ENCODE measurements at regions not wholly inside any gene's neighbourhood (a gene's known extent, or its start where the extent isn't known, plus 50 kb on each side); places are given as distances from the start of the nearest gene placed in this dataset.

DNA sequence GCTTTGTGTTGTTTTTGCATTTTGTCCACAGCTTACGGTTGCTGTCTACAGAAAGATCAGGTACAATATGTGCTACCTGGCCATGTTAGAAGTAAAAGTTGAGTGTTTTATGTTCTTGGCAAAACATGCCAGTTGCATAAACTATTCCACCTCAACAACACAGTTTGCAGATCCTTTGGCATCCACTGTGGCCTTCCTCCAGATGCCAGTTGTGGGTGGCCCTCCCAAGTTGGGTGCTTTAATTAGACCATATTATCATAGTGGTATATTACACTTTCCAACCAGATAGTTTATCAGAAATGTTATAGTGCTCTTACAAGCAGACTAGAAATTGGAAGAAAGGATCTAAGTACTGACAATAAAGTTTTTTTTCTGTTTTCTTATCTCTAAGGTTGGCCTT, 386.9 kb upstream of the KCNN2 start:
- Histone ChIP-seq H3K36me3 (ENCODE audit: control insufficient read depth, insufficient read depth, low read length, severe bottlenecking) (no peaks in the 10 kb centered on the region), H3K9ac (ENCODE audit: low read length) (no peak overlapping the region), H3K4me3 (ENCODE audit: low read length) (no peak overlapping the region), H3K4me1 (ENCODE audit: control insufficient read depth, insufficient read depth, low read length) (no peaks in the 10 kb centered on the region), H3K27me3 (replicated peaks; ENCODE audit: control insufficient read depth, insufficient read depth, low read length) (no peaks in the 10 kb centered on the region), H3K9me3 (ENCODE audit: control insufficient read depth, low read length) (no peaks in the 10 kb centered on the region)
- DNase-seq (ENCODE audit: low read depth): no peak

DNA sequence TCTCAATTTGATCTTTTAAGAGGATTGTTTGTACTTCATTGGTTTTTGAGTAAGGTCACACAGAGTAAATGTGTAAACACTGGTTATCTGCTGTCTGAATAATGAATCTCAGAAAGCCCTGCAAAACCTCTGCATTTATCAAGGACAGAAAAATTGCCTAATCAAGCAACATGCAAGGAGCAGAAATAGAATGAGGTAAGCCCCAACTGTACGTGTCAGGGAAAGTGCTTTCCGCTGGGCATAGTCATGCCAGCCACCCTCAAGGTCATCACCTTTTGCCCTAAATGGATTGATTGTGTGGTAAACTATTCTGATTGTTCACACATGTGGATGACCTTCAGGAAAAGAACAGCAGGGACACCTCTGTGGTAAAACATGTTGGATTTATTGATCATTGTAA, 376.9 kb upstream of the KCNN2 start:
- DNase-seq (ENCODE audit: low read depth): no peak
- Histone ChIP-seq H3K4me1 (ENCODE audit: control insufficient read depth, insufficient read depth, low read length) (no peaks in the 10 kb centered on the region), H3K9ac (ENCODE audit: low read length) (no peak overlapping the region), H3K9me3 (ENCODE audit: control insufficient read depth, low read length) (no peaks in the 10 kb centered on the region), H3K36me3 (ENCODE audit: control insufficient read depth, insufficient read depth, low read length, severe bottlenecking) (no peaks in the 10 kb centered on the region), H3K4me3 (ENCODE audit: low read length) (no peak overlapping the region), H3K27me3 (replicated peaks; ENCODE audit: control insufficient read depth, insufficient read depth, low read length) (no peaks in the 10 kb centered on the region)

GRCh38 chr5:113985505-113985904, 376.4 kb upstream of the KCNN2 start:
- Histone ChIP-seq H3K4me3 (ENCODE audit: low read length) (no peak overlapping the region), H3K9ac (ENCODE audit: low read length) (no peak overlapping the region), H3K4me1 (ENCODE audit: control insufficient read depth, insufficient read depth, low read length) (no peaks in the 10 kb centered on the region), H3K36me3 (ENCODE audit: control insufficient read depth, insufficient read depth, low read length, severe bottlenecking) (no peaks in the 10 kb centered on the region), H3K9me3 (ENCODE audit: control insufficient read depth, low read length) (no peaks in the 10 kb centered on the region), H3K27me3 (replicated peaks; ENCODE audit: control insufficient read depth, insufficient read depth, low read length) (no peaks in the 10 kb centered on the region)
- DNase-seq (ENCODE audit: low read depth): no peak

DNA sequence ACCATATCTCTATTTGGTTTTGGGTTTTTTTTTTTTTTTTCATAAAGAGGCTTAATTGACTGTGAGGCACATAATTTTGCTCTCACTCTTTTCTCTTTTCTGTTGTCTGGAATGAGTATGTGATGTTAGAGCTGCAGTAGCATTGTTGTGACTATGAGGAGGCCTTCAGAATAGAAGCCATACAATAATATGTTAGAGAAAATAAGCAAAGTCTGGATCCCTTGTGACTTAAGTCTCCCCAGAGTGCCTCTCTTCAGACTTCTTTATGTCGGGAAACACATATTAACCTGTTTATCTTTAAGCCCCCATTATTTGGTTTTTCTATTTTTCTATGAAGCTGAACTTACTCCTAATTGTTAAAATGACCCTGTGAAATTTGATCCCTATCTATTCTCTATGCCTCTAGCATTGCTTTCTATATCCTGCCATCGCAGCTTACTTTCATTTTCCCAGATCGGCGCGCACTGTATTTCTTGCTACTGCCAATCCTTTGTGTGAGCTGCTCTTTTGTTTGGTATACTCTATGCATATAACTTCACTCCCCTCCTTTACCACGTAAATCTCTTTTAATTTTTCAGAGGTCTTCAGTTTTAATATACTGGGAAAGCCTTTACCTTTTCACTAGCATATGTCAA, 372.5 kb upstream of the KCNN2 start:
- H3K36me3 ChIP-seq (ENCODE audit: control insufficient read depth, insufficient read depth, low read length, severe bottlenecking): no peaks in the 10 kb centered on the region
- no peaks in the 10 kb centered on the region for H3K4me1 ChIP-seq (ENCODE audit: control insufficient read depth, insufficient read depth, low read length)
- no peaks in the 10 kb centered on the region for H3K27me3 ChIP-seq (replicated peaks; ENCODE audit: control insufficient read depth, insufficient read depth, low read length)
- no peak overlapping the region for H3K9ac ChIP-seq (ENCODE audit: low read length)
- no peak overlapping the region for H3K4me3 ChIP-seq (ENCODE audit: low read length)
- DNase-seq (ENCODE audit: low read depth): no peak
- H3K9me3 ChIP-seq (ENCODE audit: control insufficient read depth, low read length): no peaks in the 10 kb centered on the region

DNA sequence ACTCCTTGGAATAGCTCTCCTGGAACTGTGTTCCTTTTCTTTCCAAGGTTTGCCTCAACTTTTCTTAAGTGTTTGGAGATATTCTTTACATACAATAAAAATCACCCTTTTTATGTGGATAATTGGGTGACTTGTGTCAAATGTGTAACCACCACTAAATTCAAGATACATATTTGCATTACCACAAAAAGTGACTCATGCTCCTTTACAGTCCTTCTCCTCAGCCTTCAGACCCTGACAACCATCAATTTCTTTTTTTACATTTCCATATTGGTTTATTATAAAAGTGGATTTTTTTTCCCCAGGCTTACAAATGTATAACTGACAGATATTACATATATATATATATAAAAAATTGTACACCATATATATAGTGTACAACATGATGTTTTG, 372.0 kb upstream of the KCNN2 start:
- Histone ChIP-seq H3K4me1 (ENCODE audit: control insufficient read depth, insufficient read depth, low read length) (no peaks in the 10 kb centered on the region), H3K4me3 (ENCODE audit: low read length) (no peak overlapping the region), H3K27me3 (replicated peaks; ENCODE audit: control insufficient read depth, insufficient read depth, low read length) (no peaks in the 10 kb centered on the region), H3K9ac (ENCODE audit: low read length) (no peak overlapping the region), H3K9me3 (ENCODE audit: control insufficient read depth, low read length) (no peaks in the 10 kb centered on the region), H3K36me3 (ENCODE audit: control insufficient read depth, insufficient read depth, low read length, severe bottlenecking) (no peaks in the 10 kb centered on the region)
- DNase-seq (ENCODE audit: low read depth): no peak

DNA sequence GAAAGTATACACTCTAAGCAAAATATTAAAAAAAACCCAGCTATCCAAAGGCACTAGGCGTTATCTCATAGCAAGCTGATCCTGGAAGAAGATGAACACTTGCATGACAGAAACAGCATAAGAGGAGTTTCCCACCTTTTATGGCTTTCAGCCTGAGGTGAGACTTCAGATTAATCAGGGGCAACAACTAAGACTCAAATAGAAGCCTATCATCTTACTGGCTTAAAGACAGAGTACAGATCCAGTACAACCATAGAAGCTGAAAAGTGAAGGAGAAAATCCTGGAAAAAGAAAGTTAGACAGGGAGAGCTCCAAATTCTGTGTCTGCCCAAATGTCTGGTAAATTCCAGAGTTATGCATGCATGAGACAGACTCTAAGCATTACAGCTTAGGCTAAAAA, 360.8 kb upstream of the KCNN2 start:
- Histone ChIP-seq H3K4me1 (ENCODE audit: control insufficient read depth, insufficient read depth, low read length) (no peaks in the 10 kb centered on the region), H3K36me3 (ENCODE audit: control insufficient read depth, insufficient read depth, low read length, severe bottlenecking) (no peaks in the 10 kb centered on the region), H3K4me3 (ENCODE audit: low read length) (no peak overlapping the region)

DNA sequence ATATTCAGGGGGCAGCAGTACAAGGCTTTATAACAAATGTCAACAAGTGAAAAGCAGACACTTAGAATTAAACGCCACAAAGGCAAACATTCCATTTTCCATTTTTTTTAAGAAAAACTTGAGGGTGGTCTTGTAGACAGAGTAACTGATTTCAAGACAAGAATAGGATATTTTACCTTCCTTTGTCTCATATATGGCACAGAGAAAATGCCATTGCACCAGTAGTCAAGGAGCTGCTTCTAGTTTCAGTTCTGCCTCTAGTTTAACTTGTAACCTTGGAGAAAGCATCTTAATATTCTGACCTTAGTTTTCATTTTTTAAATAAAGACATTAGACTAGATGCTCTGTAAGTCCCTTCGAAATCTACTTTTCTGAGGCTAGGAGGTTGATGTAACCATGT, 355.3 kb upstream of the KCNN2 start:
- no peak overlapping the region for H3K9ac ChIP-seq (ENCODE audit: low read length)
- no peaks in the 10 kb centered on the region for H3K36me3 ChIP-seq (ENCODE audit: control insufficient read depth, insufficient read depth, low read length, severe bottlenecking)
- no peak overlapping the region for H3K4me3 ChIP-seq (ENCODE audit: low read length)
- no peaks in the 10 kb centered on the region for H3K27me3 ChIP-seq (replicated peaks; ENCODE audit: control insufficient read depth, insufficient read depth, low read length)
- no peaks in the 10 kb centered on the region for H3K4me1 ChIP-seq (ENCODE audit: control insufficient read depth, insufficient read depth, low read length)
- no peak for DNase-seq (ENCODE audit: low read depth)
- H3K9me3 ChIP-seq (ENCODE audit: control insufficient read depth, low read length): no peaks in the 10 kb centered on the region

More for the DNA sequence above, 360.8 kb upstream of the KCNN2 start:
- no peak for DNase-seq (ENCODE audit: low read depth)
- Histone ChIP-seq H3K9ac (ENCODE audit: low read length) (no peak overlapping the region), H3K9me3 (ENCODE audit: control insufficient read depth, low read length) (no peaks in the 10 kb centered on the region), H3K27me3 (replicated peaks; ENCODE audit: control insufficient read depth, insufficient read depth, low read length) (no peaks in the 10 kb centered on the region)

DNA sequence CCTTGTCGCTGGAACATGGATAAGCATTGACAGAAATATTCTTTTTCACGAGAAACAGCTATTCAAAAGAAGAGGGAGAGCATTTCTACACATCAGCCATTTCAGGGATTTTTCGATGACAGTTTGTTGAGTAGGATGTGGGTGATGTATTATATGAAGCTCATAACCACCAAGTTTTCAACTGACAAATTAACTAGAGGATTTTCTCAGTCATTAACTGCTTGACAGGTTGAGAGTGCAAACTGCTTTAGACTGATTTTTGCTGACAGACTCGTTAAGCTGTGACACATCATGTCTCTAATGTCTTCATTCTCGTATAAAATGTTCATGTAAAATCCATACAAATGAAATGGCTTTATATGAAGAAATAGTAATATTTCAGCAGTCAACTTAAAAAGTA, 354.2 kb upstream of the KCNN2 start:
- Histone ChIP-seq H3K4me1 (ENCODE audit: control insufficient read depth, insufficient read depth, low read length) (no peaks in the 10 kb centered on the region), H3K4me3 (ENCODE audit: low read length) (no peak overlapping the region), H3K27me3 (replicated peaks; ENCODE audit: control insufficient read depth, insufficient read depth, low read length) (no peaks in the 10 kb centered on the region), H3K9me3 (ENCODE audit: control insufficient read depth, low read length) (no peaks in the 10 kb centered on the region), H3K9ac (ENCODE audit: low read length) (no peak overlapping the region), H3K36me3 (ENCODE audit: control insufficient read depth, insufficient read depth, low read length, severe bottlenecking) (no peaks in the 10 kb centered on the region)
- DNase-seq (ENCODE audit: low read depth): no peak

DNA sequence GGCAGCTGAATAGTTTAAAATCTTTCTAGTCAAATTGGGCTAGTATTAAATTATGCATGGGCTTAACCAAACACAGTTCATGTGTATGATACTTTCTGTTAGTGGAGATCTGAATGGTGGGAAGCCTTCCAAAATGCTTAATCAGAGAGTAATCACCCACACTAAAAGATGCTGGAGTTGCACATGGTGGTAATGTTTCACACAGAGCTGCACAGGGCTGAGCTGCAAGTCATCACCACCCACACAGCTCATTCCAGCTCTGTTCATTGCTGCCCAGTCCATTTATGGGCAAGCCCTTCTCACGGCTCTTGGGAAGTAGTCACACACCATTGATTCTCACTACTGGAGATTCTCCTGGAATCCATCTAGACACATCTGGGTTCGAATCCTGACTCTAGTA, 351.5 kb upstream of the KCNN2 start:
- no peak overlapping the region for H3K4me3 ChIP-seq (ENCODE audit: low read length)
- H3K4me1 ChIP-seq (ENCODE audit: control insufficient read depth, insufficient read depth, low read length): no peaks in the 10 kb centered on the region
- H3K9me3 ChIP-seq (ENCODE audit: control insufficient read depth, low read length): no peaks in the 10 kb centered on the region
- H3K36me3 ChIP-seq (ENCODE audit: control insufficient read depth, insufficient read depth, low read length, severe bottlenecking): no peaks in the 10 kb centered on the region
- peak; percentile 38 for DNase-seq (ENCODE audit: low read depth)
- H3K27me3 ChIP-seq (replicated peaks; ENCODE audit: control insufficient read depth, insufficient read depth, low read length): no peaks in the 10 kb centered on the region
- H3K9ac ChIP-seq (ENCODE audit: low read length): no peak overlapping the region

DNA sequence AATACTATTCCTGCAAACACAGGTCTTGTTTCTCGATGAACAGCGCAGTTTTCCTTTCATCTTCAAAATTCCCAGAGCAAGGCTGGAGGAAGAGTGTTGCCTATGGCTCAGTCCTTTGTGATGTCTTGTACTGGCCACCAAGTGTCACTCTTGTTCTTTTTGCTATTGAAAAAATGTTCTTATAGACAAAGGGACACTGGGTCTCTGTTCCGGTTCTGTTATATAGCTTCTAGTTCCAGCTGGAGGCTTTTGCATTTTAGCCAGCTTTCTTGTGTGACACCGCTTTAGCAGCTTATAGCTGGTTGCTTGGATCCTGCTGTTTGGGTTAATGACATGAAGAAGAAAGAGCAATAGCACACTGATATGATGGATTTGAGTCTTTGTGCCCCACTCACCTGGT, 343.7 kb upstream of the KCNN2 start:
- peak; percentile 30 for DNase-seq (ENCODE audit: low read depth)
- Histone ChIP-seq H3K36me3 (ENCODE audit: control insufficient read depth, insufficient read depth, low read length, severe bottlenecking) (no peaks in the 10 kb centered on the region), H3K4me1 (ENCODE audit: control insufficient read depth, insufficient read depth, low read length) (no peaks in the 10 kb centered on the region), H3K9ac (ENCODE audit: low read length) (no peak overlapping the region), H3K27me3 (replicated peaks; ENCODE audit: control insufficient read depth, insufficient read depth, low read length) (no peaks in the 10 kb centered on the region), H3K9me3 (ENCODE audit: control insufficient read depth, low read length) (no peaks in the 10 kb centered on the region), H3K4me3 (ENCODE audit: low read length) (no peak overlapping the region)

- Histone ChIP-seq H3K9me3 (ENCODE audit: control insufficient read depth, low read length) (peaks cover 6% of the 10 kb centered on the region), H3K36me3 (ENCODE audit: control insufficient read depth, insufficient read depth, low read length, severe bottlenecking) (no peaks in the 10 kb centered on the region), H3K4me3 (ENCODE audit: low read length) (no peak overlapping the region), H3K27me3 (replicated peaks; ENCODE audit: control insufficient read depth, insufficient read depth, low read length) (no peaks in the 10 kb centered on the region), H3K4me1 (ENCODE audit: control insufficient read depth, insufficient read depth, low read length) (no peaks in the 10 kb centered on the region), H3K9ac (ENCODE audit: low read length) (no peak overlapping the region)
- no peak for DNase-seq (ENCODE audit: low read depth)
These were observed 323.1 kb upstream of the KCNN2 start for GRCh38 chr5:114038756-114039155.

DNA sequence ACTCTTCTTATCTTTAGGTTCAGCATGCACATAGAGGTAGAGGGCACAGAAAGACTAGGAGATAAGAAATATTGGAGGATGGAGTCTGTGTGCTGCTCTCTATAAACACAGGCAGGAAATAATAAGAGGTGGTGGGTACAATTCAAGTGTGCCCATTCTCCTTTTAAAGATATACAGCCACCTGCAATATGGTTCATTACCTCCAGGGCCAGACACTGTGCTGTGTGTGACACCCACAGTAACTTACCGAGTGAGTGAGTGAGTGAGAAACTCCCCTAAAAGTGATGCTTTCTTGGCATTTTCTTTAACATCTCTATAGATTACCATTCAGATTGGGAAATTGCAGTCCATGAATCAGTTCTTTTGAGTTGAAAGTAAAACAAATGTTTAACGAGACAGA, 311.8 kb upstream of the KCNN2 start:
- no peaks in the 10 kb centered on the region for H3K9me3 ChIP-seq (ENCODE audit: control insufficient read depth, low read length)
- H3K36me3 ChIP-seq (ENCODE audit: control insufficient read depth, insufficient read depth, low read length, severe bottlenecking): no peaks in the 10 kb centered on the region
- no peak for DNase-seq (ENCODE audit: low read depth)
- H3K27me3 ChIP-seq (replicated peaks; ENCODE audit: control insufficient read depth, insufficient read depth, low read length): peaks cover 19% of the 10 kb centered on the region
- no peak overlapping the region for H3K9ac ChIP-seq (ENCODE audit: low read length)
- no peak overlapping the region for H3K4me3 ChIP-seq (ENCODE audit: low read length)
- no peaks in the 10 kb centered on the region for H3K4me1 ChIP-seq (ENCODE audit: control insufficient read depth, insufficient read depth, low read length)

Data from adipocyte (in vitro differentiated cells).